ENCODE measurements at regions not wholly inside any gene's neighbourhood (a gene's known extent, or its start where the extent isn't known, plus 50 kb on each side); places are given as distances from the start of the nearest gene placed in this dataset.

DNA sequence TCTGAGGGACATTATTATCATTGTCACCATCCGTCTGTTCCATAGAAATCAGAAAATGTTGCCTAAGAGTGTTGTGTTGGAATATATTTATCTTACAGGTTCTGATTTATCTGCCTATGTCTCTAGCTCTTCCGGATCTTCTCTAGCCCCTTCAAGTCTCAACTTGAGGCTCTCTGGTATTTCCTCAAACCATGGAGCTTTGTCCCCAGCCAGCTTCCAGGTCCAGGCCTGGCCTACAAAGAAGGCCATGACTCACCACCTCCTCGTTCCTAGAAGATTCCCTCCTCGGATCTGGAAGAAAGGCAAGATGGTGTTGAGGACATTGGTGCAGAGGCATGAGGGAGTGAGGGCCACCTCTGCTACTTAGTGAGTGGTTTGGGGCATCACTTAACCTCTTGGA is 122.1 kb upstream of the TRIB2 start:
- H3K4me3 ChIP-seq (replicated peaks in 1 of 2; ENCODE audit: low read depth in 2 of 2, low read length in 2 of 2), result no peak overlapping the region
- DNase-seq (ENCODE audit: low read depth in 2 of 2), result no peak
- TF ChIP-seq, protein P1, sequence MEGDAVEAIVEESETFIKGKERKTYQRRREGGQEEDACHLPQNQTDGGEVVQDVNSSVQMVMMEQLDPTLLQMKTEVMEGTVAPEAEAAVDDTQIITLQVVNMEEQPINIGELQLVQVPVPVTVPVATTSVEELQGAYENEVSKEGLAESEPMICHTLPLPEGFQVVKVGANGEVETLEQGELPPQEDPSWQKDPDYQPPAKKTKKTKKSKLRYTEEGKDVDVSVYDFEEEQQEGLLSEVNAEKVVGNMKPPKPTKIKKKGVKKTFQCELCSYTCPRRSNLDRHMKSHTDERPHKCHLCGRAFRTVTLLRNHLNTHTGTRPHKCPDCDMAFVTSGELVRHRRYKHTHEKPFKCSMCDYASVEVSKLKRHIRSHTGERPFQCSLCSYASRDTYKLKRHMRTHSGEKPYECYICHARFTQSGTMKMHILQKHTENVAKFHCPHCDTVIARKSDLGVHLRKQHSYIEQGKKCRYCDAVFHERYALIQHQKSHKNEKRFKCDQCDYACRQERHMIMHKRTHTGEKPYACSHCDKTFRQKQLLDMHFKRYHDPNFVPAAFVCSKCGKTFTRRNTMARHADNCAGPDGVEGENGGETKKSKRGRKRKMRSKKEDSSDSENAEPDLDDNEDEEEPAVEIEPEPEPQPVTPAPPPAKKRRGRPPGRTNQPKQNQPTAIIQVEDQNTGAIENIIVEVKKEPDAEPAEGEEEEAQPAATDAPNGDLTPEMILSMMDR (IDR thresholded peaks at IDR 0.05; ENCODE audit: low read depth, low read length), result no peak

DNA sequence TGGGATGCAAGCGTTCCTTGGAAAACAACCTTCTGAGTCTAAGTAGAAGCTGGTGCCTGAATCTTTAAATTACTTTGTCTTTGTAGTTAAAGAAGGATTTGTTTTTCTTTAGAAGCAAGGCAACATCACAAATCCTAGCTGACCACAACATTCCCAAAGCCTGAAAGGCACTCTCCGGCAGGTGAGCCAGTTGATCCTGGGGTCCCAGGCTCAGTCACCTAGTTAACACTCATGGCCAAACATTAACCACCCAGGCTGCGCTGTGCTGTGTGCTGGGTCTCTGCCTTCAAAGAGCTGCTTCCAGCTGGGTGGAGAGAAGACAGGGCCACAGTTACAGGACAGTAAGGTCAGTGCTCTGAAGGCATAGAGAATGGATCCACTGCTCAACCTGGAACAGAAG is 120.0 kb upstream of the TRIB2 start:
- DNase-seq (ENCODE audit: low read depth in 2 of 2), result no peak

DNA sequence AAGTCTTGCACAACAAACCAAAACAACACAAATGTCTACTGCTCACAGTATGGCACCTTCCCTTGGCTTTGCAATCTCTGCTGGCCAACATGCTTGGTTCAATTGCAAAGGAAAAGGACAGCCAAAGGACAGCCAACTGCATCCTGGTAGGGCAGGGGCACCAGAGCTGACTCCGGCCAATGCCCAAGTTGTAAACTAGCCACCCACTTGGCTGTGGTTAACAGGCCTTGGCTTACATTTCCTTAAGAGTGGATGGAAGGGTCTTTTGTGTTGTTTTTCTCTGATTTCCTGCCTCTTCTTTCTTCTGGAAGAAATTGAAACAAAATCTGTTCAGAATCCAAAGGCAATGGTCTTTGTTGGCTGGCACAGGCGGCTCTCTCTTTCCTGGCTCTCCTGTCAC is 119.1 kb upstream of the TRIB2 start:
- DNase-seq (ENCODE audit: low read depth in 2 of 2), result no peak
- no peak overlapping the region for H3K4me3 ChIP-seq (replicated peaks in 1 of 2; ENCODE audit: low read depth in 2 of 2, low read length in 2 of 2)
- TF ChIP-seq, protein P1 (IDR thresholded peaks at IDR 0.05; ENCODE audit: low read depth, low read length), result no peak

More for the DNA sequence above, 120.0 kb upstream of the TRIB2 start:
- no peak overlapping the region for H3K4me3 ChIP-seq (replicated peaks in 1 of 2; ENCODE audit: low read depth in 2 of 2, low read length in 2 of 2)
- TF ChIP-seq, protein P1 (IDR thresholded peaks at IDR 0.05; ENCODE audit: low read depth, low read length), result no peak

DNA sequence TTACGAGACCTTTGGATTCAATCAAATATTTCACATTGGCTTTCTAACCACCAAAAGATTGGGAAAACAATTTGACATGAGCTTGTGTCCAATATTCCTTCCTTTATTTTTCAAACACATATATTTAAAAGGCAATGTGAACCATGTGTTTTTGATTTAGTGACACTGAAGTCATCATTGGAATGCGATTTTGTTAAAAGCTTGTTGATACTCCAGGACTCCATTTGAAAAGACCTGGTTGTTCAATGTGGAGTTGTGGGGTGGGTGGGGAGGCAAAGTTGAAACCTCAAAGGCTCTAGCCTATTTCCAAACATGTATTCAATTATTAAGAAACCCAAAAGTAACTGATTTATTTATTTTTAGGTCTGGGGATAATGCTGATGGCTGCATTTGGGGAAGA is 114.1 kb upstream of the TRIB2 start:
- no peak for DNase-seq (ENCODE audit: low read depth in 2 of 2)
- TF ChIP-seq, protein P1 (IDR thresholded peaks at IDR 0.05; ENCODE audit: low read depth, low read length), result no peak
- no peak overlapping the region for H3K4me3 ChIP-seq (replicated peaks in 1 of 2; ENCODE audit: low read depth in 2 of 2, low read length in 2 of 2)

DNA sequence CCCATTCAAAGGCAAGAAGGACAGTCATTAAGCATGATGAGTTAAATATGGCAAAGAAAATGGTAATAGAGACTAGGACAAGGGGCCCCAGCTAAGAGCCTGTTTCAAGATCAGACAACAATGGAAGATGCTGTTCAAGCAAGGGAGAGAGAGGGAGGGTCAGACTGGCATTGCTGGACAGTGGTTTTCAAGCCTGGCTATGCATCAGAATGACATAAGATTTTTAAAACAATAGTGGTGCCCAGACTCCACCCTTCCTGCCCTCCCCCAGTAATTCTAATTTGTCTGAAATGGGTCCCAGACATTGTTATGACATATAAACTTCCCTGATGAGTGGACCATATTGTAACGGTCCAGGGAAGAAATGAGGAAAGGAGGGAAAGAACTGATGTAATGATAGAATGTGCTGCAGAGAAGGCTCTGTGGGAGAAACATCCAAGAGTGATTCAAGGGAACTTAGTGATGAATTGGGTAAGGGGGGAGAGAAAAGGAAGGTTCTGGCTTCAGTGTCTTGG is 112.9 kb upstream of the TRIB2 start:
- TF ChIP-seq, protein P1 (IDR thresholded peaks at IDR 0.05; ENCODE audit: low read depth, low read length), result no peak
- DNase-seq (ENCODE audit: low read depth in 2 of 2), result peak in 1 of 2 donors; percentile 29
- no peak overlapping the region for H3K4me3 ChIP-seq (replicated peaks in 1 of 2; ENCODE audit: low read depth in 2 of 2, low read length in 2 of 2)

DNA sequence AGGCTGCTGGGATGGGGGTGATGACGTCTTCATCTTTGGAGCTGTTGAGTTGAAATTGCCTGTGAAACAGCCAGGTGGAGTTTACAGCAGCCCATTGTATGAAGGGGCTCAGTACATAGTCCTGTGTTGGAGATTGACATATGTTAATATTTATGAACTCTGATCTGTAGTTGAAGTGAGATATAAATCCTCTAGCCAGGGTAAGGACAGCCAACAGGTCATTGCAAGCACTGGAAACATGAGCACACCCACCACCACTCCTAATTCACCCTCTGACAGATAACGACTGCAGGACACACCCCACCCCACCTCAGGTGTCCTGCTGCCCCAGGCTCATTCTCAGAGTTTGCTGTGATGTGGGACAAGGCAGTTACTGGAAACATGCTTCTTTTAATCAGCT is 112.4 kb upstream of the TRIB2 start:
- no peak for DNase-seq (ENCODE audit: low read depth in 2 of 2)
- H3K4me3 ChIP-seq (replicated peaks in 1 of 2; ENCODE audit: low read depth in 2 of 2, low read length in 2 of 2), result no peak overlapping the region
- TF ChIP-seq, protein P1 (IDR thresholded peaks at IDR 0.05; ENCODE audit: low read depth, low read length), result no peak

DNA sequence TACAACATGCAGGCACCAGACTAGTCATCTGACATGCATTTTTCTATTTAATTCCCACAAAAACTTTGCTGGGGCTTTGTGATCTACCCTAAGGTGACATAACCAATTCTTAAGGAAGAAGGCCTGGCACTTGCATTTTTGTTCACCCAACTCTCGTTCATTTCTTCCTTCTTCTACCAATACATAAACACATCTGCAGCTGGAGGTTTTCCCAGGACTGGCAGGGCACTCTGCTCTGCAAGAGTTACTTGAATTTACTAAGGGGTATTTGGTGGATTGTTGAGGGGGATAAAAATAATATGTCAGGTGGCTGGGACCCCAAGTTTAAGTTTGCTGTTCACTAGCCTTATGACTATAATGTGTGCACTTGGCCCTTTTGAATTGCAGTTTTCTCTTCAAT is 111.4 kb upstream of the TRIB2 start:
- no peak for DNase-seq (ENCODE audit: low read depth in 2 of 2)
- TF ChIP-seq, protein P1 (IDR thresholded peaks at IDR 0.05; ENCODE audit: low read depth, low read length), result no peak
- no peak overlapping the region for H3K4me3 ChIP-seq (replicated peaks in 1 of 2; ENCODE audit: low read depth in 2 of 2, low read length in 2 of 2)

Data from cardiac fibroblast (primary cell).